ENCODE measurements at regions not wholly inside any gene's neighbourhood (a gene's known extent, or its start where the extent isn't known, plus 50 kb on each side); places are given as distances from the start of the nearest gene placed in this dataset.

DNA sequence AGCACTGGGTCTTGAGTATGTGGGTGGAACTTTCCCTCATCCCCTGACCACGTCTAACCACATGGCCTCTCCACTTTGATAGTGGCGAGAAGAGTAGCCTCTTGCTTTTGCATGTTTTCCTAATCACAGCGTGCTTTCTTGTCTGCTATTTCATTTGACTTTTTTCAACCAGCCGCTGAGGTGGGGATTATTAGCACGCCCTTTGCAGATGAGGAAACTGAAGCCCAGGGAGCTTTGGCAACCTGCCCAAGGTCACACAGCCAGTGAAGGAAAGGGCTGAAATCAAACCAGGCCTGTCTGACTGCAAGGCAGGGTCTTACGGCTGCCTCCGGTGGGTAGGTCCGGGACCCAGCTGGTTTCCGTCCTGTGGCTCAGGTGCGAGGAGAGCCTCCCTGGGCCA lies 106.5 kb upstream of the MSX2 start:
- TF ChIP-seq CTCF (IDR thresholded peaks at IDR 0.05) (no peak), POLR2A (IDR thresholded peaks at IDR 0.05) (no peak)
